Thymus (tissue), 11 donors: ENCODE measurements at regions not wholly inside any gene's neighbourhood (a gene's known extent, or its start where the extent isn't known, plus 50 kb on each side); places are given as distances from the start of the nearest gene placed in this dataset.

ENCODE experiments used
- DNase-seq, 9 donors: peaks; one replicate each; pipeline ENCODE4 v3.0.0-alpha.2; 2013; ENCODE audit warnings: low spot score in 9 of 9, low read depth in 6 of 9, missing footprints in 1 of 9
- H3K27ac ChIP-seq, 2 donors: one replicate each; pipeline ENCODE4 v1.5.1; 2013; ENCODE audit warnings: control low read depth in 1 of 2, low read depth in 1 of 2, low read length in 1 of 2, mild to moderate bottlenecking in 1 of 2, moderate library complexity in 1 of 2
- H3K27me3 ChIP-seq, 2 donors: one replicate each; pipeline ENCODE4 v1.5.1; 2013; ENCODE audit warnings: low read length in 1 of 2; ENCODE audit not compliant: control insufficient read depth in 2 of 2, insufficient read depth in 1 of 2
- H3K36me3 ChIP-seq, 2 donors: one replicate each; pipeline ENCODE4 v1.5.1; 2013; ENCODE audit warnings: low read length in 1 of 2, mild to moderate bottlenecking in 1 of 2, moderate library complexity in 1 of 2; ENCODE audit not compliant: control insufficient read depth in 2 of 2, insufficient read depth in 2 of 2
- H3K4me1 ChIP-seq, 2 donors: one replicate each; pipeline ENCODE4 v1.5.1; 2013; ENCODE audit warnings: low read length in 2 of 2; ENCODE audit not compliant: control insufficient read depth in 2 of 2, insufficient read depth in 2 of 2
- H3K4me3 ChIP-seq, 2 donors: one replicate each; pipeline ENCODE4 v1.5.1; 2013; ENCODE audit warnings: low read length in 2 of 2, control low read depth in 1 of 2, mild to moderate bottlenecking in 1 of 2
- H3K9me3 ChIP-seq, 2 donors: one replicate each; pipeline ENCODE4 v1.5.1; 2013; ENCODE audit warnings: low read length in 1 of 2, mild to moderate bottlenecking in 1 of 2; ENCODE audit not compliant: control insufficient read depth in 2 of 2, insufficient read depth in 1 of 2
- WGBS: extraction: QIAGEN DNeasy Blood & Tissue Kit; methylation state at CpG from one replicate; pipeline ENCODE4 v1.1.7; 2013; 5-methylcytosine and 5-hydroxymethylcytosine counted together
- donor health status: healthy.

DNA sequence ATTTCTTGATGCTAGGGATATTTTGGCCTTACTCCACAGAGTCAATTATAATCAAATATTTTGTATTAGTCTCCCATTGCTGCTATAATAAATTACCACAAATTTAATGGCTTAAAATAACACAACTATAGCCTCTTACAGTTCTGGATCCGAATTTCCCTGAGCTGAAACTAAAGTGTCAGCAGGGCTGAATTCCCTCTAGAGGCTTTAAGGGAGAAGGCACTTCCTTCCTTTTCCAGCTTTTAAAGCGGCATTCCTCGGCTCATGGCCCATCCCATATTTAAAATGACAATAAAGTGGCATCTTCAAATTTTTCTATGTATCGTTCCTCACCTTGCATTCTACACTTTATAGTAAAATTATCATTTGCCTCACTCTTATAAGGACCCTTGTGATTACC, 421.4 kb upstream of the ZWINT start:
- H3K4me1 ChIP-seq = no peaks in the 10 kb centered on the region
- no peak overlapping the region for H3K27ac ChIP-seq
- WGBS = 41% methylated on average over 4 of the region's 4 CpGs
- no peak for DNase-seq
- no peaks in the 10 kb centered on the region for H3K27me3 ChIP-seq
- H3K4me3 ChIP-seq = no peak overlapping the region
- no peaks in the 10 kb centered on the region for H3K9me3 ChIP-seq
- H3K36me3 ChIP-seq = no peaks in the 10 kb centered on the region

DNA sequence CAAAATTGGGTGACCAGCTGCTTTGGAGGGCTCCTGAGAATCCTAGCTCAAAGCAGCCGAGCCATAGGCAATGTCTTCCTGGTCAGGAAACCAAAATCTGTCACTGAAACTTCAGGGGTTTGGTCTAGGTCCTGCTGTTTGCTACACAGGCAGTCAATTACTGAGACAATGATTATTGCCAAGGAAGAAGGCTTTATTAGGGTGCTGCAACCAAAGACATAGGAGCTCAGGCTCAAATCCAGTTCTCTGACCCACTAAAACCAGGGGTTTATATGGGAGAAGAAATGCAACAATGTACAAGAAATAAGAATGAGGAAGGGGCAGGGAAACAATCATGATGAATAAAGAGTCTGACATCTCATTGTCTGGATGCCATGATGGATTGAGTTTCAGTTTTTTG, 410.3 kb upstream of the ZWINT start:
- H3K4me3 ChIP-seq = no peak overlapping the region
- WGBS = 69% methylated on average over 1 of the region's 1 CpG
- H3K27me3 ChIP-seq = no peaks in the 10 kb centered on the region
- no peaks in the 10 kb centered on the region for H3K36me3 ChIP-seq
- H3K27ac ChIP-seq = no peak overlapping the region
- DNase-seq = no peak
- peaks cover 0 to 1% of the 10 kb centered on the region in 2 donors for H3K9me3 ChIP-seq
- H3K4me1 ChIP-seq = no peaks in the 10 kb centered on the region

DNA sequence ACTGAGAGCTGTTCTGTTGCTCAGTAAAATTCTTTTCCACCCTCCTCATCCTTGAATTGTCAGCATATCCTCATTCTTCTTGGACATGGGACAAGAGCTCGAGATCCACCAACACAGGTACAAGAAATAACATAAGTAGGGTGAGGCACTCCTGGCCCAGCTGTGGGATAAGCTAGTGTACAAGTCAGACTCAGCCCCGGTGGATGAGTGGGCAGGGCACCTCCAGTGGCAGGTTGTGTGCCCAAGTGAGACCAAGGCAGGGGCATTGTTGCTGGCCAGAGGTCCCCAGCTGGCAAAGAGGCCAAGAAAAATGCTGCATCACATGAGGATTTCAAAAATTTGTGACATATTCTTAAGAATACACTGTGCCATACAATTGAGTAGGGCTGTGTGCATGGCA, 402.0 kb upstream of the ZWINT start:
- no peak for DNase-seq
- no peak overlapping the region for H3K4me3 ChIP-seq
- H3K27me3 ChIP-seq = no peaks in the 10 kb centered on the region
- H3K36me3 ChIP-seq = no peaks in the 10 kb centered on the region
- H3K4me1 ChIP-seq = no peaks in the 10 kb centered on the region
- H3K9me3 ChIP-seq = peaks cover 0 to 12% of the 10 kb centered on the region in 2 donors
- H3K27ac ChIP-seq = no peak overlapping the region
- 77% methylated on average over 2 of the region's 2 CpGs for WGBS

GRCh38 chr10:56745490-56745889, 384.4 kb upstream of the ZWINT start:
- H3K36me3 ChIP-seq = no peaks in the 10 kb centered on the region
- H3K4me1 ChIP-seq = no peaks in the 10 kb centered on the region
- WGBS = 62% methylated on average over 4 of the region's 4 CpGs
- H3K27me3 ChIP-seq = no peaks in the 10 kb centered on the region
- no peak overlapping the region for H3K27ac ChIP-seq
- peaks cover 0 to 5% of the 10 kb centered on the region in 2 donors for H3K9me3 ChIP-seq
- H3K4me3 ChIP-seq = no peak overlapping the region
- no peak for DNase-seq

DNA sequence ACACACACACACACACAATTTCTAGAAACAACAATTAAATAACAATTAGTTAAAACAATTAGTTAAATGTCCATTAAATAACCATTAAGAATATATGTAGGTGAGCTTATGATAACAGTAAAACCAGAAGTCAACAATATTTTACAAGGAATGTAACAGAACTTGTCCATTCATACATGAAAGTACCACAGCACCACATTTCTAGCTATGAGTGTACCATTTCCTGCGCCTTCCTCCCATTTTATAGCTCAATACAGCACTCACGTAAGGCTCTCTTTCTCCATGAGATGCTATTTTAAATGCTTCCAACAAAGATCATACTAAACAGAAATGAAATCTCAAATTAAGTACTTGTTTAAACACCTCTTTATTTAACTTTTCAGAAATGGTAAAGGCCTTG, 367.3 kb upstream of the ZWINT start:
- no peaks in the 10 kb centered on the region for H3K27me3 ChIP-seq
- WGBS = 90% methylated on average over 2 of the region's 2 CpGs
- no peak for DNase-seq
- H3K36me3 ChIP-seq = no peaks in the 10 kb centered on the region
- no peaks in the 10 kb centered on the region for H3K4me1 ChIP-seq
- H3K9me3 ChIP-seq = no peaks in the 10 kb centered on the region
- H3K4me3 ChIP-seq = no peak overlapping the region
- H3K27ac ChIP-seq = no peak overlapping the region

GRCh38 chr10:56722912-56723311, 361.9 kb upstream of the ZWINT start:
- Histone ChIP-seq H3K4me1 (no peaks in the 10 kb centered on the region), H3K36me3 (no peaks in the 10 kb centered on the region), H3K27ac (no peak overlapping the region), H3K27me3 (no peaks in the 10 kb centered on the region), H3K4me3 (no peak overlapping the region), H3K9me3 (no peaks in the 10 kb centered on the region)
- no peak for DNase-seq
- 89% methylated on average over 7 of the region's 7 CpGs for WGBS

DNA sequence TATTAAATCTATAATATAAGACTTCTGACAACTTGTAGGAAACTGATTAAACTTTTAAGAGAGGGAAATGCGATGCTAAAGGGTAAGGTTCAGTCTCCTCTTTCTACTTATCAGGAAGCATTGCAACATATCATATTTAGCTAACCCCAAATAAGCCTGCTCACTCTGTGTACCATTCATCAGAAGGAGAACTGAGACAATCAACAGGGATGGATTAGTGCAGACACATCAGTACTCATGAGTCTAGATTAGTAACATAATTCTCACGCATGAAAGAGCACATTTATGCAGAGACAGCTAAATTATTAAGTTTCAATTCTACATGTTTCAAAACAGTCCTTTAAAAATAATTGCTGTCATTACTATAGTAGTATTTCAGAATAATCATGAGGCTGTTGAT, 354.2 kb upstream of the ZWINT start:
- Histone ChIP-seq H3K36me3 (no peaks in the 10 kb centered on the region), H3K4me3 (no peak overlapping the region), H3K4me1 (no peaks in the 10 kb centered on the region), H3K9me3 (no peaks in the 10 kb centered on the region), H3K27ac (no peak overlapping the region), H3K27me3 (no peaks in the 10 kb centered on the region)
- WGBS = 87% methylated on average over 2 of the region's 2 CpGs
- DNase-seq = no peak

- WGBS = 85% methylated on average over 2 of the region's 2 CpGs
- Histone ChIP-seq H3K4me3 (no peak overlapping the region), H3K27me3 (no peaks in the 10 kb centered on the region), H3K27ac (no peak overlapping the region), H3K9me3 (no peaks in the 10 kb centered on the region), H3K4me1 (no peaks in the 10 kb centered on the region), H3K36me3 (no peaks in the 10 kb centered on the region)
- no peak for DNase-seq
These were observed 337.4 kb upstream of the ZWINT start for GRCh38 chr10:56698506-56698905.

GRCh38 chr10:56679578-56679977, 318.5 kb upstream of the ZWINT start:
- Histone ChIP-seq H3K27me3 (no peaks in the 10 kb centered on the region), H3K4me1 (no peaks in the 10 kb centered on the region), H3K4me3 (no peak overlapping the region), H3K36me3 (no peaks in the 10 kb centered on the region), H3K27ac (no peak overlapping the region), H3K9me3 (peaks cover 0 to 6% of the 10 kb centered on the region in 2 donors)
- no peak for DNase-seq

GRCh38 chr10:56662765-56663447, 301.8 kb upstream of the ZWINT start:
- Histone ChIP-seq H3K27me3 (no peaks in the 10 kb centered on the region), H3K27ac (no peak overlapping the region), H3K4me1 (no peaks in the 10 kb centered on the region), H3K9me3 (no peaks in the 10 kb centered on the region), H3K36me3 (no peaks in the 10 kb centered on the region), H3K4me3 (no peak overlapping the region)
- DNase-seq = no peak
